ENCODE measurements at regions not wholly inside any gene's neighbourhood (a gene's known extent, or its start where the extent isn't known, plus 50 kb on each side); places are given as distances from the start of the nearest gene placed in this dataset.

DNA sequence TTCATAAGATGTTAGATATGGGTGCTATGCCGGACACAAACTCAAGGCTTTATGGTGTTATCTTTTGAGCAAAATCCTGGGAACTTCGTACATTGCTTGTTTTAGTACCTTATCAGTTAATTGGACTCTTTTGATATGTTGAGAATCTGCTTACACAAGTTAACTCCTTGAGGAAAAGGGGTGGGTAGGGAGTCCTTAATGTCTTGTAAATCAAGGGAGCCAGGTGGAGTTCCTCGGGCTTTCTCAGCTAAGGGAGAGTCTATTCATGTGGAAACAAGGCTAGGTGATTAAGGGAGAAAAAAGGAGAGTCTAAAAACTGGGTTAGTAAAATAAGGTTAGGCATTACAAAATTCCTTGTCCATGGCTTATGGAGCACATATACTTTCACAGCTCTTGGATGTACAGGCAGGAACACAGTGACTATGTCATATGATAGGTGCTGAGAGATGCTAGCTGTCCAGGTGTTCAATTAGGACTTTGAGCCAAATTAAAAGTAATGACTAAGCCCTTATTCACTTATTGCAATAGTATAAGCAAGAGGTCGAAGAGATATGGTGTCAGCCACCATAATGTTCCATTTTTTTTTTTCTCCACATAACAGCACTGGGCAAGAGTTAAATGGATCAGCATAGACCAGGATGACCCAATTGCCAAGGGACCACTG, 59.5 kb upstream of the DYNAP start:
- no peak for TF ChIP-seq CTCF (IDR thresholded peaks at IDR 0.05)
- no peak for TF ChIP-seq EZH2 (IDR thresholded peaks at IDR 0.05; ENCODE audit: borderline replicate concordance, insufficient read depth, low read depth, low read length, poor library complexity, severe bottlenecking)

Data from B cell (primary cell).